GM20431 (cell line): ENCODE measurements at regions not wholly inside any gene's neighbourhood (a gene's known extent, or its start where the extent isn't known, plus 50 kb on each side); places are given as distances from the start of the nearest gene placed in this dataset.

ENCODE experiments used
- in situ Hi-C: fragments of 300-500 bp; cut with MseI, MboI; formaldehyde crosslinking; loops from one replicate; pipeline ENCODE4 v1.15.0; 2020; ENCODE audit warnings: low sequenced_read_pairs; ENCODE audit not compliant: unreplicated experiment

DNA sequence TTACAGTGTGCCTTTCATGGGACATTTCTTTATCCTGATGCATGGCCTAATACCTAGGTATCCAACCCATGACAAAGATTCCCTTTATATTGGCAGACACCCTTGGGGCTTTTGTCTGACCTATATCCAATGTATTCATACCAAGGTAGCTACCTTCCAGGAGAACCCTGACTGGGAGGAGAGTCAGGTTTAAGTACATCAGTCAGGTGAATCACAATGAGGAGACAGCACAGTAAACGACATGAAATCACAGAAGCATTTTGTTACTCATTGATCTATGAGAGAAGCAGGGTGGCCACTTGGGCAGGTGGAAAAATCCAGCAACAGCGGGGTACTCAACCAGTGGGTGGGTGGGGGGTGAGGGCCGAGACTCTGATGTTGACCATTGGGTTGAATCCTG lies 527.4 kb upstream of the ATXN8OS start:
- in situ Hi-C loops = no loop called here

DNA sequence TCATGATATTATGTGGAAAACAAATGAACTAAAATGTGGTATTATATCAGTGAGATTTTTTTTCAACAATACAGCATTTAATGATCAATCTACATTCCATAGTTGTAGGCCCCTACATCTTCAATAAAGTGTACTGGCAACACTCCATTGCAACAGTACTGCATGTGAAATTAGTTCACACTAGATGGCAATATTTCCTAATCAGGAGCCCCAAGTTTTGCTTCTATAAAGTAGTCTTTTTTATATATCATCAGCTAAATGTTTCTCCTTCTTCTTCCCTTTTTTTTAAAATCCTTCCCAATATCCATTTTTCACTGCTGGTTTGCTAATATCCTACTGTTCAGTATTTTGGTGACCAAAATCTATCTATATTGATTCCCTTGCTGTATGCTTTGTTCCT lies 528.3 kb upstream of the ATXN8OS start:
- in situ Hi-C loops = no loop called here

DNA sequence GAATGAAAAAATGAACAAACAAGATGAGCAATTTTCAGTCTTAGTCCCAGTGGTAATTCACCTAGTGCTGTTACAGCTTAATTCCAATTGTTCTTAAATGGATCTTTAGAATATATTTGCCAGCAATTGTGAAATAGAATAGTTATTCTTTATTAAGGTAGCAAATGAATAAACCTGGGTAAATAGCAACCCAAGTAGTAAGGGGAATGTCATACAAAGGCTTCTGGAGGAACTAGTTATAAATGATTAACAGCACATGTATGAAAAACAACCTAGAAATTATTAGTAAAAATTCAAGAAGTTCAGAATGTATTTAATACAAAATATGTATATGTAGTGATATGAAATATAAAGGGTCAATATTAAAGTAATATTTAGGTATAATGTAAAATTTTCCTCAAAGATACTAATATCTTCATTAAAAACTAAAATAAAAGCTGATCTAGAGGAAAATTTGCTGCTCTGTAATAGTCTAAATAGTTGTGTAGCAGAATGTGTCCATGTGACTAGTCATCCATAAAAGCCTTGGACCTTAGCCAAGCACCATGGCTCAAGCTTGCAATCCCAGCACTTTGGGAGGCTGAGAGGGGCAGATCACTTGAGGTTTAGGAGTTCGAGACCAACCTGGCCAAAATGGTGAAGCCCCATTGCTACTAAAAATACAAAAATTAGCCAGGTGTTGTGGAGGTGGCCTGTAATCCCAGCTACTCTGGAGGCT lies 535.9 kb upstream of the ATXN8OS start:
- in situ Hi-C loops = no loop called here

DNA sequence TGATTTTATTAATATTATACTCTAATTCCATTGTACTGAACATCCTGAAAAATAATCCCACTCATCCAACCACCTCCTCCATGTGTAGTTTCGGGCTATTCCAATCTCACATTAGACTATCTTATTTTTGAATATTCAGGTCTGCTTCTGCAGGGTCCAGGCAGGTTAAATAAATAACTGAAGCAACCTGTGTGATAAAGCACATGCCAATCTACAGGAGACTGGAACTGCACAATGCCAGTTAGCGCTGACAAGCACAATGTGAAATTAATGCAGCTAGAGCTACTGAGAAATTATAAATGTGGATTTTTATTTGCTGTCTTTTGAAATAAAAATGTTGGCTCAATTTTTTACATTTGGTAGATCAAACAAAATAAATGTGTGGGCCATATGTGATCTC lies 540.1 kb upstream of the ATXN8OS start:
- in situ Hi-C loops = no loop called here

DNA sequence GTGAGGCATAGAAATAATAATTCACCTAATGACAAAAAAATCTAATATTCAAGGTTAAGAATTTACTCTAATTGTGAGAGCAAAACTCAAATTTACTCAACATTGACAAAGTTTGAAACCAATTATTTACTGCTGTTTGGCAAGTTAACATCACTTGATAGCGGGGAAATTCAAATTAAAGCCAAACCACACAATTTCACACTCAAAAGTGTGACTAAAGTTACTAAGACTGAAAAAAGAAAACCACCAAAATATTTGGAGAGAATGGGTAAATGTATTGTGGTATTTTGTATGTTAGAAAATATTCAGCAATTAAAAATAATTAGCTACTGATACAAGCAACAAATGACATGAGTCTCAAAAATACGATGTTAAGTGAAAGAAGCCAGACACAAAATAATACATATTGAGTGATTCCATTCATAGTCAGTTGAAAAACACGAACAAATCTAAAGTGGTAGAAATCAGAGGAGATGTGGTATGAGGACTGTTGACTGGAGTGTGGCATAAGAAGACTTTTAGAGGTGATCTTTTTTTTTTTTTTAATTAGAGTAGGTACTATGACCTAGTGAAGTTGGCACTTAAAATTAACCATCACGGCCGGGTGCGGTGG lies 541.4 kb upstream of the ATXN8OS start:
- in situ Hi-C loops = no loop called here

DNA sequence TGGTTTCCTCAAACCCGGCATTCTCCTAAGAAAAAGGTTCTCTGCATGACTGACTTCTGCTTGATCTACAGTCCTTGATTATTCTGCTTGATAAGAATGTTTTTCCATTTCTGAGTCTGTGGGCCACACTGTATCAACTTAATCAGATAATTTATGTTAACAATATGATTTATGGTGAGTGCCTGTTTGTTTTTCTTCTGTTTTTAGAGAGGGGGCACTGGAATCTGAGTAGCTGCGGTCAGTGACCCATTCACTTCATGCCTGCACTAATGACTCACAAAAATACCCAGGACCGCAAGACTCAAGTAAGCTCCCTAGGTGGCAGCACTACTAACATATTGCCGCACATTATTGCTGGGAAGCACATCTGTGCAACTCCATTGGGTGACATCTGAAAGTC lies 542.3 kb upstream of the ATXN8OS start:
- in situ Hi-C loops = no loop called here

DNA sequence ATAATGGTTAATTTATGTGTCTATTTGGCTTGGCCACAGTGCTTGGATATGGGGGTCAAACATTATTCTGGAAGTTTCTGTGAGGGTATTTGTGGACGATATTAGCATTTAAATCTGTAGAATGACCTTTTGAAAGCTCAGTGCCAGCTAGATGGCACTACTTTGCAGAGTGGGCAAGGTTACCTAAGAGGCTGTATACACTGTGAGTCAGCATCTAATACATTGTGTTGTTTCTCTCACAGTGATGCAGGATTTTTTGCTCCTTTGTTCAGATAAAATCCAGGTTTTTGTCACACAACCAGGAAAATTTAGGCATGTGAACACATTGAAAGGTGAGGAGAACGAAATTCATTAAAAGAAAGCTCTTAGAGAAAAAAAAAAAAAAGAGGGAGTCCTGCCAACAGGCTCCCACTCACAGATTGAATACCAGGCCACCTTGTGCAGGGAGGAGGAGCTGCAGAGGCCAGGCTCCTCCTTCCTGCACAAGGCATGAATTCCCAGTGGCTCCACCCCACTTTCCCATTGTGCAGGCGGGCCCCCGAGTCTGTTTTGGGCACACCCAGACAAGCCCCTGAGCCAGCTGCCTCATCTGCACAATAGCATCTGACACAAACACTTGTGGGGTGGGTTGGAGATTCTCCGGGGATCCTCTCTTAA lies 551.0 kb upstream of the ATXN8OS start:
- in situ Hi-C loops = no loop called here

DNA sequence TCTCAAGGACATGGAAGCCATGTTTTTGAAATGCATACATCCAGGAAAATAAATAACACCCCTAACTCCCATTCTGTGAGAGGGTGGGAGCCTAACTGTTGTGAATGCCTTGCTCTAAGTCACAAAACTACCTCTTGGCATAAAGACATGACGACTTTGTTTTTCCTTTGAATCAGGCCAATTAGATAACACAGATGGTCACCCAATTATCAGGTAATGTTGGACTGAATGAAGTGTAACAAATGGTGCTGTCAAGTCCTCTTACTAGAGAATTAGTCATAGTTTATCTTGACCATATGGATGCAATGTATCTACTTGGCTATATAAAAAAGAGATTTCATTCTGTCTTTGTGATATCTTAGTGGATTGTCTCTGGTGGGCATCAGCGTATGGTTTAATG lies 553.6 kb upstream of the ATXN8OS start:
- in situ Hi-C loops = no loop called here

DNA sequence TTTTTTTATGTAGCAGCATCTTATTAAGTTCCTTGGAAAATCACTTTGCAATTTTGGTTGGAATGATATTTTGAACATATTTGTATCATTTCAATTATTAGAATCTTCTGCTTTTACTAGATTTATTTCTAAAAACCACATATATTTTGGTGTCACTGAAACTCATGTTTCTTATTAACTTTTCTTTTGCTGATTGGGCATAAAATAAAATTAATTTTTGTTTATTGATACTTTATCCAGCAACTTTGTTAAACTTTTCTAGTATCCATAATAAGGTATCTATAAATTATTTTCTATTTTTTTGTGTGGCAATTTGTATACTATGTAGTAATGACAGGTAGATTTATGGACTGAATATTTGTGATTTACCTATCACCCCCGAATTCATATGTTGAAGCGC lies 556.4 kb upstream of the ATXN8OS start:
- in situ Hi-C loops = no loop called here

DNA sequence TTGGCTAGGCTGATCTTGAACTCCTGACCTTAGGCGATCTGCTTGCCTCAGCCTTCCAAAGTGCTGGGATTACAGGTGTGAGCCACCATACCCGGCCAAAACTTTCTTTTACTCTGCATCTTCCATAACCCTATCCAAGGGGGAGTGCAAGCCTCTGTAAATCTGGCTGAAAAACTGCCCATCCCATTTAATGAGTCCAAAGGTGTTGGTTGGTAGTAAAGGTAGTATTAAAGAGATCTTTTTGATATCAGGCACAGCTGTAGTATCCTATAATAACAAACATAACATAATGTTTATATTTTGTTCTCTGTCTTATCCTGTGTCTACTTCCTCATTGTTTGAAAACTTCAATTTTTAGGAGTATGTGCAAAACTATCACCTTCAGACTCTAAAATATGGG lies 559.8 kb upstream of the ATXN8OS start:
- in situ Hi-C loops = loop anchor here (25.0 kb wide), 2 partner anchors 315 to 1015 kb away; no protein-coding TSS in a partner anchor

DNA sequence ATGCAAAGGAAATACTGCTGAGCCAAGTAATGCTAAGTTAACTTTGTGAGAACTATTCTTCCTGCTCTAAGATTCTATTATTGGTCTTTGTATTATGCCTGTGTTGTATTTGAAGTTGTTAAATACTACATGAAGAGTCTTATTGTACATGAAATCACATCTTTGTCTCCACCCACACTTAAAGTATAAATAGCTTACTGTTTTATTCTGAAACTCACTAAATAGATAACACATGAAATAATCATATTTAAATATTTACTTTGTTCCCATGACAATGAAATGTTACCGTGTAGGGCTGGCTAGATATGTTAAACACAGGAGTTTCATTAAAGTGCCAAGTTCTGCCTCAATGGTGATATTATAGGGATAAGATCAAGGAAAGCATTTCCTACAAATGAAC lies 562.1 kb upstream of the ATXN8OS start:
- in situ Hi-C loops = loop anchor here (25.0 kb wide), 2 partner anchors 317 to 1017 kb away; no protein-coding TSS in a partner anchor

DNA sequence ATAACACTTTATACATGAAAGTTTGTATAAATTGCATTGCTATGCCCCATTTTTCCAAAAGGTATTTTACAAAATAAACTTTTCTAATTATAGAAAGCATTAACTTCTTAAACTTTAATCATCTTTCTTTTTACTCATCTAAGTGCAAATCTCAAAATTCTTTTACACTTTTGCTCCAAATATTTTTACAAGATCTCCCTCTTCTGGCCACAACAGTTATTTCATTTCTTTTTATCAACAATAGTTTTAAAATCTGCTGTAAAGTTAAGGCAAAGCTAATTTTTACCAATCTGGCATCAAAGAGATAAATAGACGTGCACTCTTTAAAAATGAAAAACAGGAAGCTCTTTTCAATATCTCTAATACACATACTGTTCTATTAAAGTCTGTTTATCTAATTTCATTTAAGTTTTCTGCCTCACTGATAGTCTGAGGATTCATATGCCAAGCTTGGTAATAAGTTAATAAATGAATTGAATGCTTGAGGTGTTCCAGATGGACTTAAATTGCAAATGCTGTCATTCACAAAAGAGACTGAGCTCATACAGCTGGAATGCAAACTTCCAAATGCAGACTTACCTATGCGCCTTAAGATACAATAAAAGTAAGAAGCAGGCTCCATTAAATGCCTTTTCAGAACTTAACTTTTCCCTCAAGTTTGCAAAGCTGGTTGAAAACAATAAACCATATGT lies 583.0 kb upstream of the ATXN8OS start:
- in situ Hi-C loops = loop anchor here (25.0 kb wide), 2 partner anchors 338 to 1038 kb away; no protein-coding TSS in a partner anchor

DNA sequence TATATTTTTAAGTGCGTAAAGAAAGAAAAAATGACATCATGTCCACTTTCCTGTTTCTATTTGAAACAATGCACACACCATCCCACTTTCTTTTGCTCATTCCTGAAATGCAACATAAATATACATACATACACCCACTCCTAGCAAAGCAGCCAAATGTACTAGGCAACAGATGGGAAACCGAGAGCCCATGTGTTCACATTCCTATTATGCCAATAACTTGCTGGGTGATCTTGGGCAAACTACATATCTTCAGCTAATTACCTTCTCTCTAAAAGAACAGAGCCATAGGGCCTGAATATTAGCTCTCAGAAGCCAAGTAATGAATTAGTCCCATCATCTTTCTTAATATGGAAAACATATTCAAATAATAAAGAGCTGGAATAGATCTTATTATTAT lies 610.6 kb upstream of the ATXN8OS start:
- in situ Hi-C loops = no loop called here

DNA sequence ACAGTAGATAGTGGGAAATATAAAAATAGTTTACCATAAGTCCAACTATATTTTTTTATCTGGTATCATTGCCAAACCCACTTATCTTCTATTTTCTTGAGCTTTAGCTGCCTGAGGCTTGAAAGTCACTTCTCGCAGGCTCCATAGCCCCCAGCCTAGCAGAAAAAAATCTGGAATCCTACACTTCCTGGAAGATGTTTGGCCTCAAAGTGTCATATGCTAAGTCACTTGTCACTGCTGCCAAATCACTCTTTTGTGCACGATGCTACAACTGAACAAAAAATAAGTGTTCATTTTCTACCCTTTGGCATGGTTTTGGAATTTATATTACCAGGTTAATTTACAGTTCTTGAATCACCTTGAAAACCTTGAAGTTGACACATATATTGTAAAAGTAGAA lies 612.5 kb upstream of the ATXN8OS start:
- in situ Hi-C loops = no loop called here

DNA sequence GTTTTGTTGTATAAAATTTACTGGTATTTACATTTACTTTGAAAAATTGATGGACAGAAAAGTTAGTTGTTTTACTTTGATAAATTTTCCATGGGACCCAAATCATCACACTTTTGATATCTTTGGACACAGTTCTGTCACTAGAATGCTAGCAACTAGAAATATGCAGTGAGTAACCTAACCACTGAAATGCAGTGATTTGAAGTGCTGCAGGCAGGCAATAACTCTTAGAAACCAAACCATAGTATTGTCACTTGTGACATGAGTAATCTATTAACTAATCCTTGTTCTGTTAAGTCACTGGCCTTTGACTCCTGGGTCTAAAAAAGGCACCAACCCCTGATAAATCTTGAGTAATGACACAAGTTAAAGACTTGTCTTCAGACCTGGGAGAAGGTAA lies 620.0 kb upstream of the ATXN8OS start:
- in situ Hi-C loops = no loop called here

DNA sequence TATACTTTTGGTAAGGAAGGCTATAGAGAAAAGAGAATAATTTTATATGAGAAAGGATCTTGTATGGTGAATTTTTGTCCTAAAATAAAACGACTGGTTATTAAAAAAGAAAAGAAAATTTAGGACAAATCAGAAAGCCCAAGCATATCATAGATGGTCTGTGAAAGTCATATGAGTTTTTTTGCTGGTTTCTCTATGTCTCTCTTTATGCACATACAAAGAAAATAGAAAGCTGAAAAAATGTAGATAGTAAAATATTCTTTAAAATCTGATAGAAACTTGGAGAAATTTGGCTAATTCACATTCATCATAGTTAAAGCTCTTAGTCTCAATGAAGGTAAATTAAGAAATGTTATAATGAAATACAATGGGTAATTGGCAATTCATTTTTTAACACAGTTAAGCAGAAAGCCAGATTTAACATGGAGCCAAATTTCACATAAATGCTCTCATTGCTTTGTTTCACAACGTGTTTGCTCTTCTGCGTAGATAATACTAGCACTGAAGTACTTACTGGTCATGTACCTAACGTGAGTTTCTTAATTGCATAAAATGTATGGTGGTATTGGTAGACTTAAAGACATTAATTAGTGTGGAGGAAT lies 621.5 kb upstream of the ATXN8OS start:
- in situ Hi-C loops = no loop called here

DNA sequence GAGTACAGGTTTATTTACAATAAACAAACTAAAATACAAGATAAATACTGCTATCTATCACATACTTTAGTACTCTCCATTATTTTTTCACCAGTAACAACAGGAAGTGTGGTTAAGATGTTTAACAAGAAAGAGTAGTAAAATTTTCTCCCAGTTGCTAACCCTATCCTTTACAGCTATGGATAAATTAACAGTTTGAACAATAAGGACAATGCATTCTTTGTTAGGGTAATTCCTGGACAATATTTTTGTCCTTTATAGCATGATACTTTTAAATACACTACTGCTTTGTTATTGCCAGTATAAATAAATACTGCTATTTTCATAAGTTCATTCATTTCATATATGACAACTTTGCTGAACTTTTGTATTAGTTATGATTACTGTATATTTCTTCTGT lies 630.2 kb upstream of the ATXN8OS start:
- in situ Hi-C loops = no loop called here

DNA sequence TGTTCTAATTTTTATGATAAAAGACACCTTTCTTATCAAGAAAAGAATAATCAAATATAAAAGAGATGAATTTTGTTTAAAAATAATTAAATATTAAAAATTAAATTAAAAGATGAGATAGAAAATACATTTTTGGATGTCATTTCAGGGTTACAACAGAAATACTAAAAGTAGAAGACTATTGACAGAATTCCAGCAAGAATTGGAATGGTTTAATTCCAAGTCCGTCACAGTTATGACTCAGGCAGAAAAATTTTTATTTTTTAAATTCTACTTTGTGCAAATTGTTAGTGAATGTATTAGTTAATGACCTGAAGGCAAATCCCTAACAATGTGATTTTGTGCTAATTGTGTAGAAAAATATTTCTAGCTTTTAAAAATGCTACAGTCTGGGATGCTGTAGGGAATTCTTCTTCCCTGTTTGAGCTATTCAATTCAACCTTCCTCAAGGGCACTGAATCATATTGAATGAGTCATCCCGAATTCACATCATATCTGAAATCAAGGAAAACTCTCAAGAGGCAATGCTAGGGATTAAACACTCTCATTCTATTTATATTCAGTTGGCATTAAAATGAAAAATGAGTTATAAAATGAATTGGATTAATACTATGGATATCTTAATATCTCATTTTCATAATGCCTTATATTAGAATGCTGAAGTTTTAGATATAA lies 633.5 kb upstream of the ATXN8OS start:
- in situ Hi-C loops = no loop called here

DNA sequence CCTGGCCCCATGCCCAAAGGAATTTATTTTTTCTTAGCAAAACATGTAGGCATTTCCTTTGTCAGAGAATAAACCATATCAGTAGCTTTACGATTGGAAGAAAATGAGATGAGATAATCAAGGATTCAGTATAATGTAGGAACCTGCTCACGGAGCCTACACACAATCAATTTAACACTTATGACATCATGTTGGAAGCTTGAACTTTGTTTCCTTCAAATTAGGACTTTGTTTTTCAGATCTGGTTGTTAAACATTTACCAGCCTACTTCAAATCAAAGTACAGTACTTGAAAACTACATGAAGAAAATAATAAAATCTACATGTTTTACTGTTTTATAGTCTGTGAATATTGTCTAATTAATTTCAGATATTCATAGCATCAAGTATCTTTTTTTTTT lies 639.0 kb upstream of the ATXN8OS start:
- in situ Hi-C loops = no loop called here

DNA sequence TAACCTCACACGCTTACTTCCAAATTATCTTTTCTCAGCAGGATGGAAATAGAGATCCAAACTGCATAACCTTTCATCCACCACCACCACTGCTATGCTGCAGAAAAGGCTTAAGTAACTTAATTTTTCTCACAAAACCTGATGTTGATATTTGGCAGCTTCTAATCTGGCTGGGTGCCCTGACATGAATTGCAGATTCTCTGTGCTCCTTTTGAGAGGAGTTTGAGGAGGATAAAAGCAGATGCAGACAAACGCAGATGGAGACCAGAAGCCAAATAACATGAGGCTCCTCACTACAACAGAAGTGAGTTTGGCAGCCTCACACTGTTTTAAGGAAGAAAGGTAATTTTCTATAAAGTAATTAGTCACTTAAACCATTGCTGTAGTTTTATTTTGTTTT lies 646.2 kb upstream of the ATXN8OS start:
- in situ Hi-C loops = no loop called here
